UCSD-AML1 (cell line): ENCODE measurements at regions not wholly inside any gene's neighbourhood (a gene's known extent, or its start where the extent isn't known, plus 50 kb on each side); places are given as distances from the start of the nearest gene placed in this dataset.

Source experiments
- DNase-seq: peaks from one replicate; lab custom pipeline; 2025; ENCODE audit not compliant: unreplicated experiment; lab: John Stamatoyannopoulos, UW

GRCh38 chr11:69545976-69546617 is 64.6 kb downstream of the LINC01488 start:
- no peak for DNase-seq

GRCh38 chr11:69546735-69547370 is 65.4 kb downstream of the LINC01488 start:
- no peak for DNase-seq

- DNase-seq, result no peak
Measured at GRCh38 chr11:69550846-69551245, 69.4 kb downstream of the LINC01488 start.

- DNase-seq, result no peak
Measured at GRCh38 chr11:69551963-69552362, 70.5 kb downstream of the LINC01488 start.

GRCh38 chr11:69552951-69553350 is 71.5 kb downstream of the LINC01488 start:
- DNase-seq, result no peak

GRCh38 chr11:69553416-69554357 is 72.2 kb downstream of the LINC01488 start:
- DNase-seq, result no peak

- no peak for DNase-seq
Measured at GRCh38 chr11:69554849-69555248, 73.4 kb downstream of the LINC01488 start.

GRCh38 chr11:69557266-69557665 is 75.8 kb downstream of the LINC01488 start:
- no peak for DNase-seq

GRCh38 chr11:69558519-69558941 is 77.1 kb downstream of the LINC01488 start:
- no peak for DNase-seq

GRCh38 chr11:69559181-69559580 is 77.7 kb downstream of the LINC01488 start:
- no peak for DNase-seq

- no peak for DNase-seq
Measured at GRCh38 chr11:69560141-69560790, 78.8 kb downstream of the LINC01488 start.

GRCh38 chr11:69562302-69562701 is 78.7 kb upstream of the CCND1 start:
- no peak for DNase-seq

- no peak for DNase-seq
Measured at GRCh38 chr11:69562816-69563215, 78.1 kb upstream of the CCND1 start.

GRCh38 chr11:69563306-69563705 is 77.7 kb upstream of the CCND1 start:
- no peak for DNase-seq

GRCh38 chr11:69563946-69564775 is 76.8 kb upstream of the CCND1 start:
- no peak for DNase-seq

- no peak for DNase-seq
Measured at GRCh38 chr11:69566001-69566400, 75.0 kb upstream of the CCND1 start.

- DNase-seq, result no peak
Measured at GRCh38 chr11:69567951-69568808, 72.8 kb upstream of the CCND1 start.

- DNase-seq, result no peak
Measured at GRCh38 chr11:69568809-69569097, 72.2 kb upstream of the CCND1 start.

- DNase-seq, result no peak
Measured at GRCh38 chr11:69569306-69570200, 71.4 kb upstream of the CCND1 start.
